ENCODE measurements at regions not wholly inside any gene's neighbourhood (a gene's known extent, or its start where the extent isn't known, plus 50 kb on each side); places are given as distances from the start of the nearest gene placed in this dataset.
"Not testable (repeated sequence)": the region's sequence is repeated elsewhere in the genome, so short reads cannot be mapped to it uniquely, and the experiment has no call there.

DNA sequence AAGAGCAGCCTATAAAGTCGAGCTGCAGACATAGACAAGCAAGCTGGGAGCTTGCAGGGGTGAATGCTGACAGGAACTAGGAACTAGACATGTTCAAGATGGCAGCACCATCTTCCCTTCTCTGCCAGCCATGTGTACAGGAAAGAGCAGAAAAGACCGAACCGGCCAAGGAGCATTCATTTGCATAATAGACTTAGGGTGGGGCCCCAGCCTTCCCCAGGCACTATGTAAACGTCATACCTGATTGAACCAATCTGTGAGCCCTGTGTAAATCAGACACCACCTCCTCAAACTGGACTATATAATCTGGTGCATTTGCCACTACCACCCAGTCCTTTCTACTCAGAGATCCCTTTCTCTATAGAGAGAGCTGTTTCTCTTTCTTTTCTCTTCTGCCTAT, 106.9 kb upstream of the FAM3C start:
- no peak overlapping the region for H3K4me3 ChIP-seq (ENCODE audit: low read depth, low read length)
- no peak for DNase-seq (ENCODE audit: low read depth)
- TF ChIP-seq, protein P1, sequence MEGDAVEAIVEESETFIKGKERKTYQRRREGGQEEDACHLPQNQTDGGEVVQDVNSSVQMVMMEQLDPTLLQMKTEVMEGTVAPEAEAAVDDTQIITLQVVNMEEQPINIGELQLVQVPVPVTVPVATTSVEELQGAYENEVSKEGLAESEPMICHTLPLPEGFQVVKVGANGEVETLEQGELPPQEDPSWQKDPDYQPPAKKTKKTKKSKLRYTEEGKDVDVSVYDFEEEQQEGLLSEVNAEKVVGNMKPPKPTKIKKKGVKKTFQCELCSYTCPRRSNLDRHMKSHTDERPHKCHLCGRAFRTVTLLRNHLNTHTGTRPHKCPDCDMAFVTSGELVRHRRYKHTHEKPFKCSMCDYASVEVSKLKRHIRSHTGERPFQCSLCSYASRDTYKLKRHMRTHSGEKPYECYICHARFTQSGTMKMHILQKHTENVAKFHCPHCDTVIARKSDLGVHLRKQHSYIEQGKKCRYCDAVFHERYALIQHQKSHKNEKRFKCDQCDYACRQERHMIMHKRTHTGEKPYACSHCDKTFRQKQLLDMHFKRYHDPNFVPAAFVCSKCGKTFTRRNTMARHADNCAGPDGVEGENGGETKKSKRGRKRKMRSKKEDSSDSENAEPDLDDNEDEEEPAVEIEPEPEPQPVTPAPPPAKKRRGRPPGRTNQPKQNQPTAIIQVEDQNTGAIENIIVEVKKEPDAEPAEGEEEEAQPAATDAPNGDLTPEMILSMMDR (IDR thresholded peaks at IDR 0.05; ENCODE audit: low read depth, low read length, missing control alignments): no peak
- in situ Hi-C loops (cut with HindIII; ENCODE audit: low sequenced_read_pairs): no loop called here

DNA sequence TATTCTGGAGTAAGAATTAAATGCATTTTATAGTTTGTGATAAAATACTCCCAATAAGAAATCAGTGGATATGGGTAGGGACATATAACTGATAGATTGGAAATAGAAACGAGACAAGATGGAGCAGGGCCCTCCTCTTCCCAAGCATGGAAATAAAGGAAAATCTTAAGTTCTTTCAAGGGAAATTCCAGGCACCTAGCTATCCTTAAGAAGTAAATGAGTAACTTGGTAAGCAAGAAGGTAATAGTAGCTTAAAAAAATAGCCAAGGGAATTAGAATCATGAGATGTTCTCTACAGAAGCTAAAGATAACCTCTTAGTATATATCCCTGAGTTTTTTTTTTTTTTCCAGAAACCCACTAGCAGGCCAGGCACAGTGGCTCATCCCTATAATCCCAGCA, 105.5 kb upstream of the FAM3C start:
- no peak for DNase-seq (ENCODE audit: low read depth)
- TF ChIP-seq, protein P1 (IDR thresholded peaks at IDR 0.05; ENCODE audit: low read depth, low read length, missing control alignments): no peak

DNA sequence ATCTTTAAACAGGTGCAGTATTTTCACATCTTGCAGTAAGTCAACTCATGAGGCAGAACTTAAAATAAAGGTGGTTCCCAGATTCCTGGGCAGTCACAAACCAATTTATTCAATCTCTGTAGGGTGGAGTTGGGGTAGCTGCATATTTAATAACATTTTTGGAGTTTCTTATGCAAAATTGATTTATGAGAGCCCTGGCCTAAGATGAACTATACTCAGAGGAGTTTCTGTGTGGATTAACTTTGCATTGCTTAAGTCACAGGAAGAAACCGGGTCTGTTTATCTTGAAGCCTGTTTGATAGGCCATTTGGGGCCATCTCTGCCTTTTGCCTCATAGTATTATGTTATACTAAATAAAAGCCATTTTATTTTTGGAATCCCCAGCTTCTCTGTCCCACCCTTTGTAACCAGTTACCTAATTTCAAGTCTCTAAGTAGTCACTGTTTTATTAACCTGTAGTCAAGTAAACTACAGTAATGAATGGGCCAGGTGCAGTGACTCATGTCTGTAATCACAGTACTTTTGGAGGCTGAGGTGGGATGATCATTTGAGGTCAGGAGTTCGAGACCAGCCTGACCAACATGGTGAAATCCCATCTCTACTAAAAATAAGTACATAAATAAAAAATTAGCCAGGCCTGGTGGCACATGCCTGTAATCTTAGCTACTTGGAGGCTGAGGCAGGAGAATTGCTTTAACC, 104.4 kb upstream of the FAM3C start:
- no peak for DNase-seq (ENCODE audit: low read depth)
- in situ Hi-C loops (cut with HindIII; ENCODE audit: low sequenced_read_pairs): no loop called here
- TF ChIP-seq, protein P1 (IDR thresholded peaks at IDR 0.05; ENCODE audit: low read depth, low read length, missing control alignments): no peak
- H3K4me3 ChIP-seq (ENCODE audit: low read depth, low read length): no peak overlapping the region

More for the DNA sequence above, 105.5 kb upstream of the FAM3C start:
- in situ Hi-C loops (cut with HindIII; ENCODE audit: low sequenced_read_pairs): no loop called here
- no peak overlapping the region for H3K4me3 ChIP-seq (ENCODE audit: low read depth, low read length)

DNA sequence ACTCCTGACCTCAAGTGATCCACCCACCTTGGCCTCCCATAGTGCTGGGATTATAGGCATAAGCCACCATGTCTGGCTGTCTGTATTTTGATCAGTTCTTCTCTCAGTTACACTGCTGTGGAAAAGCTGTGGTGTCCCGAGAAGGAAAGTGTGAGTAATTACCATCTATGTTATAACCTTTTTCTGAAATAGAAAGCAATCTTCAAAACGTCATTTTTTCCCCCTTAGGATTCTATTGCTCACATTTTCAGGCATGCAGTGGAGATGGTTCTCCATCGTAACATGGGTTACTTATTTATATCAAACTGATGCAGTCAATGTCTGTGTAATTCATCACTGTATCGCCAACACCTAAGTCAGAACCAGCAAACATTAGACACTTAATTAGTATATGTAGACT, 103.5 kb upstream of the FAM3C start:
- TF ChIP-seq, protein P1 (IDR thresholded peaks at IDR 0.05; ENCODE audit: low read depth, low read length, missing control alignments): no peak
- in situ Hi-C loops (cut with HindIII; ENCODE audit: low sequenced_read_pairs): no loop called here
- DNase-seq (ENCODE audit: low read depth): no peak
- no peak overlapping the region for H3K4me3 ChIP-seq (ENCODE audit: low read depth, low read length)

DNA sequence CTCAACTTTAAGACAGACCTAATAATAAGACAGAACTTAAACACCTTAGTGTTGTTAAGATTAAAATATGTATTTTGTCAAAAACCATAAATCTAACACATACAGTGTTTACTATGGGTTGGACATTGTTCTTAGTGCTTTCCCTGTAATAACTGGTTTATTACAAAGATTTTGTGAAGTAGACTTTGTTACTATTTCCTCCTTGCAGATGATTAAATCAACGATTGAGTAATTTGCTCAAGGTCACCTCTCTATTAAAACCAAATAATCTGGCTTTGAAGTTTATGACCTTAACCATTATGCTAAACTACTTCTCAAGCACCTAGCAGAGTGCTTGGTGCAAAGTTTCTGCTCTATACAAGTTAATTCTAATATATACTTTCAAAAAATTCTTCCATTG, 102.7 kb upstream of the FAM3C start:
- no peak overlapping the region for H3K4me3 ChIP-seq (ENCODE audit: low read depth, low read length)
- in situ Hi-C loops (cut with HindIII; ENCODE audit: low sequenced_read_pairs): no loop called here
- TF ChIP-seq, protein P1 (IDR thresholded peaks at IDR 0.05; ENCODE audit: low read depth, low read length, missing control alignments): no peak
- DNase-seq (ENCODE audit: low read depth): no peak

DNA sequence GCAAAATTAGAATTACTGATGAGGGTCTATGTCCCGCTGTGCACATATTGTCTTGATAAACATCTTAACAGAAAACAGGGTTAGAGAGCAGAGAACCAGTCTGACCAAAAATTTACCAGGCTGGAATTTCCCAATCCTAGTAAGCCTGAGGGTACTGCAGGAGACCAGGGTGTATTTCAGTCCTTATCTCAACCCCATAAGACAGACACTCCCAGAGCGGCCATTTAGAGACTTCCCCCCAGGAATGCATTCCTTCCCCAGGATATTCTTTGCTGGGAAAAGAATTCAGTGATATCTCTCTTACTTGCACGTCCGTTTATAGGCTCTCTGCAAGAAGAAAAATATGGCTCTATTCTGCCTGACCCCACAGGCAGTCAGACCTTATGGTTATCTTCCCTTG, 101.4 kb upstream of the FAM3C start:
- in situ Hi-C loops (cut with HindIII; ENCODE audit: low sequenced_read_pairs); H3K4me3 ChIP-seq (ENCODE audit: low read depth, low read length); DNase-seq (ENCODE audit: low read depth): not testable (repeated sequence)

DNA sequence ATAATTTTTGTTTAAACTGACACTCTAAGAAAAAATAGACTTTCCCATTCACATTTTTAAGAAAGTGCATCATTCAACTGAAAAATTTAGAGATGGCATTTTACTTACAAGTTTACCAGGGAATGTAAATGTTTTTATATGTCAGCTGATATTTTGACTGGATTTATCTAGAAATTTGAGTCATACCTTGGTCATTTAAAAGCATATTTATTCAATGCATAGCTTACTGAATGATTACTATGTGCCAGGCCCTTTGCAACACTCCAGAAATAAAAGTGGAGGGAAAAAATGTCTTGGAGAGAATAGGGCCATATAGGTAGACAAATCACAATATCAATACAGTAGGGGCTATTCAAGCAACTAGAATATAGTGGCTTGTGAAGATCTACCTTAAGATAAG, 98.4 kb upstream of the FAM3C start:
- TF ChIP-seq, protein P1 (IDR thresholded peaks at IDR 0.05; ENCODE audit: low read depth, low read length, missing control alignments): no peak
- H3K4me3 ChIP-seq (ENCODE audit: low read depth, low read length): no peak overlapping the region
- DNase-seq (ENCODE audit: low read depth): no peak
- in situ Hi-C loops (cut with HindIII; ENCODE audit: low sequenced_read_pairs): no loop called here
